HK-2 (cell line): ENCODE measurements at regions not wholly inside any gene's neighbourhood (a gene's known extent, or its start where the extent isn't known, plus 50 kb on each side); places are given as distances from the start of the nearest gene placed in this dataset.
"Not testable (repeated sequence)": the region's sequence is repeated elsewhere in the genome, so short reads cannot be mapped to it uniquely, and the experiment has no call there.

Source experiments
- DNase-seq: peaks from one replicate; pipeline ENCODE4 v3.0.0-alpha.2; 2018; ENCODE audit not compliant: unreplicated experiment

GRCh38 chr3:103881809-103882208 lies 1447.0 kb downstream of the ZPLD1 start:
- DNase-seq, result not testable (repeated sequence)

GRCh38 chr3:103889675-103890074 lies 1454.9 kb downstream of the ZPLD1 start:
- DNase-seq, result no peak

- no peak for DNase-seq
Measured at GRCh38 chr3:103894162-103894822, 1459.5 kb downstream of the ZPLD1 start.

GRCh38 chr3:103899328-103899727 lies 1464.5 kb downstream of the ZPLD1 start:
- no peak for DNase-seq

- DNase-seq, result no peak
Measured at GRCh38 chr3:103904991-103905390, 1461.7 kb upstream of the ALCAM start.

GRCh38 chr3:103906304-103906703 lies 1460.4 kb upstream of the ALCAM start:
- no peak for DNase-seq

GRCh38 chr3:103906808-103907207 lies 1459.9 kb upstream of the ALCAM start:
- no peak for DNase-seq

- no peak for DNase-seq
Measured at GRCh38 chr3:103907567-103907966, 1459.1 kb upstream of the ALCAM start.

- no peak for DNase-seq
Measured at GRCh38 chr3:103909395-103909794, 1457.3 kb upstream of the ALCAM start.

GRCh38 chr3:103918336-103918735 lies 1448.4 kb upstream of the ALCAM start:
- DNase-seq, result no peak

- DNase-seq, result no peak
Measured at GRCh38 chr3:103919327-103919726, 1447.4 kb upstream of the ALCAM start.

GRCh38 chr3:103923907-103924306 lies 1442.8 kb upstream of the ALCAM start:
- DNase-seq, result no peak

- DNase-seq, result no peak
Measured at GRCh38 chr3:103924544-103924943, 1442.2 kb upstream of the ALCAM start.

GRCh38 chr3:103926936-103927335 lies 1439.8 kb upstream of the ALCAM start:
- no peak for DNase-seq

- no peak for DNase-seq
Measured at GRCh38 chr3:103927896-103928295, 1438.8 kb upstream of the ALCAM start.

GRCh38 chr3:103937094-103937493 lies 1429.6 kb upstream of the ALCAM start:
- DNase-seq, result no peak

- DNase-seq, result no peak
Measured at GRCh38 chr3:103947062-103947461, 1419.6 kb upstream of the ALCAM start.

- no peak for DNase-seq
Measured at GRCh38 chr3:103949693-103950092, 1417.0 kb upstream of the ALCAM start.

- DNase-seq, result no peak
Measured at GRCh38 chr3:103950676-103951075, 1416.0 kb upstream of the ALCAM start.

GRCh38 chr3:103953796-103954195 lies 1412.9 kb upstream of the ALCAM start:
- no peak for DNase-seq

- DNase-seq, result no peak
Measured at GRCh38 chr3:103960819-103961218, 1405.9 kb upstream of the ALCAM start.

- DNase-seq, result no peak
Measured at GRCh38 chr3:103963599-103963998, 1403.1 kb upstream of the ALCAM start.

GRCh38 chr3:103965764-103966163 lies 1400.9 kb upstream of the ALCAM start:
- DNase-seq, result no peak

- DNase-seq, result no peak
Measured at GRCh38 chr3:103966749-103967148, 1400.0 kb upstream of the ALCAM start.
